ENCODE measurements at regions not wholly inside any gene's neighbourhood (a gene's known extent, or its start where the extent isn't known, plus 50 kb on each side); places are given as distances from the start of the nearest gene placed in this dataset.

DNA sequence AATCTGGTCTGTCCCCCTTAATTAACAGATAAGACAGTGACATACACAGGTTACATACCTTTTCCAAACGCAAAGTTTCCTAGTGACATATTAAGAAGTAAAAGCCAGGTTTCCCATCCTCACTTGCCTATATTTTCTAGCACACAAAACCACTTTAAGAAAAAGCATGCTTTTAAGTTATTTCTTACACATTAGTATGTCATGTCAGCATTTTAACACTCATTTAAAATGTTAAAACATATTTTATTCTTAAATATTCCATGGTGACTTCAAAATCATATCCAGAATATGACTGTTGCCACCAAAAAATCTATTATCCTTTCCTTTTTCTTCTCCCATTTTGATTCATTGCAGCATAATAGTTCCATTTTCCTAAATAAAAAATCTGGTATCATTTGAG lies 1830.2 kb downstream of the STIM2 start:
- DNase-seq (no peak), ATAC-seq (ENCODE audit: low FRiP score in 2 of 2) (no peak)
- Histone ChIP-seq H3K27ac (no peak overlapping the region), H3K4me1 (no peaks in the 10 kb centered on the region), H3K36me3 (no peaks in the 10 kb centered on the region), H3K9me3 (no peaks in the 10 kb centered on the region), H3K27me3 (no peaks in the 10 kb centered on the region), H3K4me3 (no peak overlapping the region)
- 76 to 81% methylated on average over 1 of the region's 1 CpG for WGBS, 2 donors
- no peak for TF ChIP-seq POLR2A (IDR thresholded peaks at IDR 0.05)
- no peak for TF ChIP-seq POLR2AphosphoS5 (IDR thresholded peaks at IDR 0.05)
- TF ChIP-seq, protein P1, sequence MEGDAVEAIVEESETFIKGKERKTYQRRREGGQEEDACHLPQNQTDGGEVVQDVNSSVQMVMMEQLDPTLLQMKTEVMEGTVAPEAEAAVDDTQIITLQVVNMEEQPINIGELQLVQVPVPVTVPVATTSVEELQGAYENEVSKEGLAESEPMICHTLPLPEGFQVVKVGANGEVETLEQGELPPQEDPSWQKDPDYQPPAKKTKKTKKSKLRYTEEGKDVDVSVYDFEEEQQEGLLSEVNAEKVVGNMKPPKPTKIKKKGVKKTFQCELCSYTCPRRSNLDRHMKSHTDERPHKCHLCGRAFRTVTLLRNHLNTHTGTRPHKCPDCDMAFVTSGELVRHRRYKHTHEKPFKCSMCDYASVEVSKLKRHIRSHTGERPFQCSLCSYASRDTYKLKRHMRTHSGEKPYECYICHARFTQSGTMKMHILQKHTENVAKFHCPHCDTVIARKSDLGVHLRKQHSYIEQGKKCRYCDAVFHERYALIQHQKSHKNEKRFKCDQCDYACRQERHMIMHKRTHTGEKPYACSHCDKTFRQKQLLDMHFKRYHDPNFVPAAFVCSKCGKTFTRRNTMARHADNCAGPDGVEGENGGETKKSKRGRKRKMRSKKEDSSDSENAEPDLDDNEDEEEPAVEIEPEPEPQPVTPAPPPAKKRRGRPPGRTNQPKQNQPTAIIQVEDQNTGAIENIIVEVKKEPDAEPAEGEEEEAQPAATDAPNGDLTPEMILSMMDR (IDR thresholded peaks at IDR 0.05): no peak
- TF ChIP-seq EP300 (IDR thresholded peaks at IDR 0.05): no peak

- H3K36me3 ChIP-seq: no peaks in the 10 kb centered on the region
- TF ChIP-seq EP300 (IDR thresholded peaks at IDR 0.05) (no peak), POLR2A (IDR thresholded peaks at IDR 0.05) (no peak)
- TF ChIP-seq, protein P1 (IDR thresholded peaks at IDR 0.05): no peak
- 65 to 87% methylated on average over 4 of the region's 4 CpGs for WGBS, 2 donors
These were observed 1841.9 kb downstream of the STIM2 start for GRCh38 chr4:28702571-28702970.

GRCh38 chr4:28709891-28710290 lies 1849.2 kb downstream of the STIM2 start:
- no peak for ATAC-seq (ENCODE audit: low FRiP score in 2 of 2)
- Histone ChIP-seq H3K27ac (no peak overlapping the region), H3K36me3 (no peaks in the 10 kb centered on the region), H3K4me3 (no peak overlapping the region), H3K27me3 (no peaks in the 10 kb centered on the region), H3K4me1 (no peaks in the 10 kb centered on the region), H3K9me3 (no peaks in the 10 kb centered on the region)
- DNase-seq: no peak
- TF ChIP-seq POLR2AphosphoS5 (IDR thresholded peaks at IDR 0.05): no peak
- TF ChIP-seq, protein P1 (IDR thresholded peaks at IDR 0.05): no peak
- no peak for TF ChIP-seq EP300 (IDR thresholded peaks at IDR 0.05)
- TF ChIP-seq POLR2A (IDR thresholded peaks at IDR 0.05): no peak
- 50 to 64% methylated on average over 3 of the region's 3 CpGs for WGBS, 2 donors

More at GRCh38 chr4:28702571-28702970, 1841.9 kb downstream of the STIM2 start:
- Histone ChIP-seq H3K4me1 (no peaks in the 10 kb centered on the region), H3K4me3 (no peak overlapping the region), H3K9me3 (no peaks in the 10 kb centered on the region), H3K27ac (no peak overlapping the region), H3K27me3 (no peaks in the 10 kb centered on the region)
- ATAC-seq (ENCODE audit: low FRiP score in 2 of 2) (no peak), DNase-seq (no peak)

DNA sequence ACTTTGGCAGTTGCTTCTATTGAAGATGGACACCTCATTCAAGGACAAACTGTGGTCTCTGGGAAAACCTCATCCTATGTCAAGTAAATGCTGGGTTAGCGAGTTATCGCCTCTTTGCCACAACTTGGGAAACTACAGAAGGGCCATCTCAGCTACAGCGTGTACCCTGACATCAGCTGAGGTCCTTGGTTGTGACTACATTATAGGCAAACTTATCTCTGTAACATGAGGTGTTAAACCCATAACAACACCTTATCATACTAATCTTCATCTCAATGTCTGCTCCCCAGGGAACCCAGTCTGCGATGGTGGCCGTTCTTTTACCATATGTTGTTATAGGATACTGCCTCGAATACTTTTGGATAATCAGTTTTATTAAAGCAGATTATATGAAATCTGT lies 1862.7 kb downstream of the STIM2 start:
- Histone ChIP-seq H3K27me3 (no peaks in the 10 kb centered on the region), H3K27ac (no peak overlapping the region), H3K4me3 (no peak overlapping the region), H3K9me3 (no peaks in the 10 kb centered on the region), H3K4me1 (no peaks in the 10 kb centered on the region), H3K36me3 (no peaks in the 10 kb centered on the region)
- TF ChIP-seq POLR2A (IDR thresholded peaks at IDR 0.05): no peak
- no peak for TF ChIP-seq EP300 (IDR thresholded peaks at IDR 0.05)
- ATAC-seq (ENCODE audit: low FRiP score in 2 of 2): no peak
- DNase-seq: no peak
- WGBS, 2 donors: 79 to 82% methylated on average over 6 of the region's 6 CpGs

DNA sequence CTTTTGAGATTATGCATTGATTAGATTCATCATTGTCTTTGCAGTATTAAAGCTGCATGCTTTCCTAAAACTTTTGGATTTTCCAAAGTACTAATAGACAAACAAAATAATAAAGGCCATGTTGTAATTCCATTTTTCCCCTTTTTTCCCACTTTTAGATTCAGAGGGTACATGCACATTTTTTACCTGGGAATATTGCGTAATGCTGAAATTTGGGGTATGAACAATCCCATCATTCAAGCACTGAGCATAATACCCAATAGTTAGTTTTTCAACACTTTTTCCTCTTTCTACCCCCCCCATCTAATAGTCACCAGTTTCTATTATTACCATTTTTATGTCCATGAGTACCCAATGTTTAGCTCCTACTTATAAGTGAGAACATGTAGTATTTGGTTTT lies 1863.6 kb downstream of the STIM2 start:
- Histone ChIP-seq H3K4me3 (no peak overlapping the region), H3K9me3 (no peaks in the 10 kb centered on the region), H3K27me3 (no peaks in the 10 kb centered on the region), H3K27ac (no peak overlapping the region), H3K4me1 (no peaks in the 10 kb centered on the region), H3K36me3 (no peaks in the 10 kb centered on the region)
- ATAC-seq (ENCODE audit: low FRiP score in 2 of 2) (no peak), DNase-seq (no peak)
- WGBS, 2 donors: 89 to 100% methylated on average over 1 of the region's 1 CpG
- TF ChIP-seq, protein P1 (IDR thresholded peaks at IDR 0.05): no peak
- TF ChIP-seq EP300 (IDR thresholded peaks at IDR 0.05): no peak
- no peak for TF ChIP-seq POLR2AphosphoS5 (IDR thresholded peaks at IDR 0.05)
- no peak for TF ChIP-seq POLR2A (IDR thresholded peaks at IDR 0.05)
